ENCODE measurements at regions not wholly inside any gene's neighbourhood (a gene's known extent, or its start where the extent isn't known, plus 50 kb on each side); places are given as distances from the start of the nearest gene placed in this dataset.

GRCh38 chr4:127211650-127212560, 420.9 kb upstream of the INTU start:
- no peak for DNase-seq (ENCODE audit: low spot score)

- DNase-seq (ENCODE audit: low spot score): no peak
Measured at GRCh38 chr4:127212701-127213100, 420.1 kb upstream of the INTU start.

- no peak for DNase-seq (ENCODE audit: low spot score)
Measured at GRCh38 chr4:127214016-127214415, 418.7 kb upstream of the INTU start.

GRCh38 chr4:127214931-127215330, 417.8 kb upstream of the INTU start:
- no peak for DNase-seq (ENCODE audit: low spot score)

- DNase-seq (ENCODE audit: low spot score): no peak
Measured at GRCh38 chr4:127217586-127218229, 415.0 kb upstream of the INTU start.

GRCh38 chr4:127219232-127219631, 413.5 kb upstream of the INTU start:
- DNase-seq (ENCODE audit: low spot score): no peak

- no peak for DNase-seq (ENCODE audit: low spot score)
Measured at GRCh38 chr4:127224556-127224955, 408.2 kb upstream of the INTU start.

GRCh38 chr4:127229855-127230608, 402.7 kb upstream of the INTU start:
- no peak for DNase-seq (ENCODE audit: low spot score)

- no peak for DNase-seq (ENCODE audit: low spot score)
Measured at GRCh38 chr4:127236889-127237288, 395.9 kb upstream of the INTU start.

GRCh38 chr4:127237581-127237980, 395.2 kb upstream of the INTU start:
- DNase-seq (ENCODE audit: low spot score): no peak

- DNase-seq (ENCODE audit: low spot score): no peak
Measured at GRCh38 chr4:127238956-127239475, 393.7 kb upstream of the INTU start.

GRCh38 chr4:127239902-127240763, 392.6 kb upstream of the INTU start:
- DNase-seq (ENCODE audit: low spot score): no peak

- DNase-seq (ENCODE audit: low spot score): no peak
Measured at GRCh38 chr4:127240764-127241105, 392.0 kb upstream of the INTU start.

GRCh38 chr4:127244515-127244914, 388.2 kb upstream of the INTU start:
- no peak for DNase-seq (ENCODE audit: low spot score)

- no peak for DNase-seq (ENCODE audit: low spot score)
Measured at GRCh38 chr4:127246963-127247952, 385.5 kb upstream of the INTU start.

- DNase-seq (ENCODE audit: low spot score): no peak
Measured at GRCh38 chr4:127249066-127249766, 383.5 kb upstream of the INTU start.

- no peak for DNase-seq (ENCODE audit: low spot score)
Measured at GRCh38 chr4:127249767-127250108, 383.0 kb upstream of the INTU start.

GRCh38 chr4:127250577-127250976, 382.2 kb upstream of the INTU start:
- DNase-seq (ENCODE audit: low spot score): no peak

GRCh38 chr4:127251423-127251822, 381.3 kb upstream of the INTU start:
- DNase-seq (ENCODE audit: low spot score): no peak

GRCh38 chr4:127256500-127256899, 376.3 kb upstream of the INTU start:
- DNase-seq (ENCODE audit: low spot score): no peak

All from ureter (tissue), 1 donor.